ENCODE measurements at regions not wholly inside any gene's neighbourhood (a gene's known extent, or its start where the extent isn't known, plus 50 kb on each side); places are given as distances from the start of the nearest gene placed in this dataset.

- H3K79me1 ChIP-seq (replicated peaks; ENCODE audit: low read length, poor library complexity, severe bottlenecking) = no peaks in the 10 kb centered on the region
- H3K27me3 ChIP-seq (ENCODE audit: control insufficient read depth in 1 of 2, insufficient read depth in 1 of 2, low read length in 2 of 2) = no peaks in the 10 kb centered on the region
- no peak overlapping the region for H2BK12ac ChIP-seq (ENCODE audit: low read length in 2 of 2)
- H4K8ac ChIP-seq (ENCODE audit: low read length) = no peak overlapping the region
- H2BK15ac ChIP-seq (ENCODE audit: low read depth, poor library complexity, severe bottlenecking) = no peak overlapping the region
- H2AK5ac ChIP-seq (ENCODE audit: low read length, severe bottlenecking) = no peak overlapping the region
- H3K27ac ChIP-seq (ENCODE audit: low read length, poor library complexity, severe bottlenecking) = no peak overlapping the region
- no peak overlapping the region for H3K9ac ChIP-seq (ENCODE audit: low read length)
- H4K91ac ChIP-seq (ENCODE audit: low read length) = no peak overlapping the region
- no peak overlapping the region for H3K4me3 ChIP-seq (ENCODE audit: insufficient read depth in 1 of 2, low read depth in 1 of 2, low read length in 2 of 2)
- 100% methylated on average over 1 of the region's 1 CpG for WGBS
- no peak overlapping the region for H2AFZ ChIP-seq (ENCODE audit: low read depth, low read length)
- H3K23ac ChIP-seq (ENCODE audit: low read length in 2 of 2) = no peak overlapping the region
- peaks cover 2% of the 10 kb centered on the region for H3K9me3 ChIP-seq (ENCODE audit: control insufficient read depth, low read length)
- no peak overlapping the region for H2BK120ac ChIP-seq (ENCODE audit: low read depth, low read length)
- no peaks in the 10 kb centered on the region for H3K4me1 ChIP-seq (ENCODE audit: control insufficient read depth, insufficient read depth, low read depth, low read length)
- H3K14ac ChIP-seq (ENCODE audit: low read length in 2 of 2) = no peak overlapping the region
- no peak overlapping the region for H3K4ac ChIP-seq (ENCODE audit: low read depth in 1 of 2, low read length in 2 of 2)
- H3K36me3 ChIP-seq (ENCODE audit: control insufficient read depth in 1 of 2, insufficient read depth in 2 of 2, low read depth in 1 of 2, low read length in 2 of 2) = no peaks in the 10 kb centered on the region
- no peak overlapping the region for H2BK5ac ChIP-seq (ENCODE audit: low read depth, low read length, poor library complexity, severe bottlenecking)
- H3K18ac ChIP-seq (ENCODE audit: low read depth in 1 of 2, low read length in 2 of 2) = no peak overlapping the region
- no peak overlapping the region for H3K4me2 ChIP-seq (ENCODE audit: low read length, poor library complexity, severe bottlenecking)
- no peak for DNase-seq
Observed at GRCh38 chr11:24153337-24153736, 343.5 kb upstream of the LUZP2 start.

GRCh38 chr11:24155792-24156191 is 341.1 kb upstream of the LUZP2 start:
- H3K14ac ChIP-seq (ENCODE audit: low read length in 2 of 2) = no peak overlapping the region
- 88% methylated on average over 7 of the region's 7 CpGs for WGBS
- H3K4me3 ChIP-seq (ENCODE audit: insufficient read depth in 1 of 2, low read depth in 1 of 2, low read length in 2 of 2) = no peak overlapping the region
- no peak overlapping the region for H4K8ac ChIP-seq (ENCODE audit: low read length)
- H3K23ac ChIP-seq (ENCODE audit: low read length in 2 of 2) = no peak overlapping the region
- no peak overlapping the region for H2BK15ac ChIP-seq (ENCODE audit: low read depth, poor library complexity, severe bottlenecking)
- H4K91ac ChIP-seq (ENCODE audit: low read length) = no peak overlapping the region
- no peak overlapping the region for H3K27ac ChIP-seq (ENCODE audit: low read length, poor library complexity, severe bottlenecking)
- H3K4me2 ChIP-seq (ENCODE audit: low read length, poor library complexity, severe bottlenecking) = no peak overlapping the region
- H3K27me3 ChIP-seq (ENCODE audit: control insufficient read depth in 1 of 2, insufficient read depth in 1 of 2, low read length in 2 of 2) = no peaks in the 10 kb centered on the region
- no peak overlapping the region for H3K9ac ChIP-seq (ENCODE audit: low read length)
- H3K36me3 ChIP-seq (ENCODE audit: control insufficient read depth in 1 of 2, insufficient read depth in 2 of 2, low read depth in 1 of 2, low read length in 2 of 2) = no peaks in the 10 kb centered on the region
- H3K4me1 ChIP-seq (ENCODE audit: control insufficient read depth, insufficient read depth, low read depth, low read length) = no peaks in the 10 kb centered on the region
- H2BK12ac ChIP-seq (ENCODE audit: low read length in 2 of 2) = no peak overlapping the region
- no peak overlapping the region for H2AK5ac ChIP-seq (ENCODE audit: low read length, severe bottlenecking)
- no peak overlapping the region for H2BK5ac ChIP-seq (ENCODE audit: low read depth, low read length, poor library complexity, severe bottlenecking)
- H3K79me1 ChIP-seq (replicated peaks; ENCODE audit: low read length, poor library complexity, severe bottlenecking) = no peaks in the 10 kb centered on the region
- no peak overlapping the region for H2BK120ac ChIP-seq (ENCODE audit: low read depth, low read length)
- no peak for DNase-seq
- no peak overlapping the region for H3K18ac ChIP-seq (ENCODE audit: low read depth in 1 of 2, low read length in 2 of 2)
- H3K9me3 ChIP-seq (ENCODE audit: control insufficient read depth, low read length) = no peaks in the 10 kb centered on the region
- H2AFZ ChIP-seq (ENCODE audit: low read depth, low read length) = no peak overlapping the region
- H3K4ac ChIP-seq (ENCODE audit: low read depth in 1 of 2, low read length in 2 of 2) = no peak overlapping the region

GRCh38 chr11:24157316-24157715 is 339.5 kb upstream of the LUZP2 start:
- no peak overlapping the region for H3K27ac ChIP-seq (ENCODE audit: low read length, poor library complexity, severe bottlenecking)
- no peak overlapping the region for H3K4me2 ChIP-seq (ENCODE audit: low read length, poor library complexity, severe bottlenecking)
- DNase-seq = no peak
- H3K4ac ChIP-seq (ENCODE audit: low read depth in 1 of 2, low read length in 2 of 2) = no peak overlapping the region
- H3K9me3 ChIP-seq (ENCODE audit: control insufficient read depth, low read length) = no peaks in the 10 kb centered on the region
- no peak overlapping the region for H3K9ac ChIP-seq (ENCODE audit: low read length)
- 86% methylated on average over 1 of the region's 2 CpGs for WGBS
- no peak overlapping the region for H3K23ac ChIP-seq (ENCODE audit: low read length in 2 of 2)
- no peak overlapping the region for H4K91ac ChIP-seq (ENCODE audit: low read length)
- H3K27me3 ChIP-seq (ENCODE audit: control insufficient read depth in 1 of 2, insufficient read depth in 1 of 2, low read length in 2 of 2) = no peaks in the 10 kb centered on the region
- H3K18ac ChIP-seq (ENCODE audit: low read depth in 1 of 2, low read length in 2 of 2) = no peak overlapping the region
- H3K4me3 ChIP-seq (ENCODE audit: insufficient read depth in 1 of 2, low read depth in 1 of 2, low read length in 2 of 2) = no peak overlapping the region
- no peak overlapping the region for H2AK5ac ChIP-seq (ENCODE audit: low read length, severe bottlenecking)
- no peak overlapping the region for H2BK5ac ChIP-seq (ENCODE audit: low read depth, low read length, poor library complexity, severe bottlenecking)
- no peak overlapping the region for H2BK120ac ChIP-seq (ENCODE audit: low read depth, low read length)
- no peak overlapping the region for H2BK12ac ChIP-seq (ENCODE audit: low read length in 2 of 2)
- no peaks in the 10 kb centered on the region for H3K36me3 ChIP-seq (ENCODE audit: control insufficient read depth in 1 of 2, insufficient read depth in 2 of 2, low read depth in 1 of 2, low read length in 2 of 2)
- H2BK15ac ChIP-seq (ENCODE audit: low read depth, poor library complexity, severe bottlenecking) = no peak overlapping the region
- H3K4me1 ChIP-seq (ENCODE audit: control insufficient read depth, insufficient read depth, low read depth, low read length) = no peaks in the 10 kb centered on the region
- no peak overlapping the region for H2AFZ ChIP-seq (ENCODE audit: low read depth, low read length)
- H3K14ac ChIP-seq (ENCODE audit: low read length in 2 of 2) = no peak overlapping the region
- no peak overlapping the region for H4K8ac ChIP-seq (ENCODE audit: low read length)
- no peaks in the 10 kb centered on the region for H3K79me1 ChIP-seq (replicated peaks; ENCODE audit: low read length, poor library complexity, severe bottlenecking)

GRCh38 chr11:24161587-24161986 is 335.3 kb upstream of the LUZP2 start:
- Histone ChIP-seq H2BK5ac (ENCODE audit: low read depth, low read length, poor library complexity, severe bottlenecking) (no peak overlapping the region), H3K4me2 (ENCODE audit: low read length, poor library complexity, severe bottlenecking) (no peak overlapping the region), H4K91ac (ENCODE audit: low read length) (no peak overlapping the region), H3K23ac (ENCODE audit: low read length in 2 of 2) (no peak overlapping the region), H3K14ac (ENCODE audit: low read length in 2 of 2) (no peak overlapping the region), H2BK120ac (ENCODE audit: low read depth, low read length) (no peak overlapping the region), H3K9ac (ENCODE audit: low read length) (no peak overlapping the region), H2BK12ac (ENCODE audit: low read length in 2 of 2) (no peak overlapping the region), H3K4me1 (ENCODE audit: control insufficient read depth, insufficient read depth, low read depth, low read length) (no peaks in the 10 kb centered on the region), H3K36me3 (ENCODE audit: control insufficient read depth in 1 of 2, insufficient read depth in 2 of 2, low read depth in 1 of 2, low read length in 2 of 2) (no peaks in the 10 kb centered on the region), H4K8ac (ENCODE audit: low read length) (no peak overlapping the region), H3K4me3 (ENCODE audit: insufficient read depth in 1 of 2, low read depth in 1 of 2, low read length in 2 of 2) (no peak overlapping the region), H3K79me1 (replicated peaks; ENCODE audit: low read length, poor library complexity, severe bottlenecking) (no peaks in the 10 kb centered on the region), H2BK15ac (ENCODE audit: low read depth, poor library complexity, severe bottlenecking) (no peak overlapping the region), H2AK5ac (ENCODE audit: low read length, severe bottlenecking) (no peak overlapping the region), H3K27me3 (ENCODE audit: control insufficient read depth in 1 of 2, insufficient read depth in 1 of 2, low read length in 2 of 2) (no peaks in the 10 kb centered on the region), H2AFZ (ENCODE audit: low read depth, low read length) (no peak overlapping the region), H3K9me3 (ENCODE audit: control insufficient read depth, low read length) (no peaks in the 10 kb centered on the region), H3K27ac (ENCODE audit: low read length, poor library complexity, severe bottlenecking) (no peak overlapping the region), H3K4ac (ENCODE audit: low read depth in 1 of 2, low read length in 2 of 2) (no peak overlapping the region), H3K18ac (ENCODE audit: low read depth in 1 of 2, low read length in 2 of 2) (no peak overlapping the region)
- DNase-seq = no peak
- WGBS = 96% methylated on average over 10 of the region's 13 CpGs
